ENCODE measurements at regions not wholly inside any gene's neighbourhood (a gene's known extent, or its start where the extent isn't known, plus 50 kb on each side); places are given as distances from the start of the nearest gene placed in this dataset.

DNA sequence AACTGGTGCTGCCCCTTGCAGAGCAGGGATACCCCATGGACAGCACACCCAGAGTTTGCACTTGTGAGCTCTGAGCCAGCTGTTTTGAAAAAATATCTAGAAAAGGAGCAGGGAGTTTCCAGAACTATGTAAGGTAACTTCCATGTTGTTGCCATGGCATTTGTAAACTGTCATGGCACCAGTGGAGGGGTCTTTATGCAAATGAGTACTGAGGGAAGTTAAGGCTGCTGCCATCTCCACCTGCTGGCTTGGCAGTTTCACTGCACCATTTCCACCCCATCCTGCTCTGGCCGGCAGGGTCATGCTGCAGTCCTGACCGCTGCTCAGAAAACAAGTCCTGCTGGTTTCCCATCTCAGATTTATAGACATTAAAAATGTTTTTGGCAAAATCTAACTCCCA lies 52.3 kb upstream of the SNTG2 start:
- no peak for DNase-seq (ENCODE audit: low spot score)

- no peak for DNase-seq (ENCODE audit: low spot score)
These were observed 53.6 kb upstream of the SNTG2 start for GRCh38 chr2:897091-897490.

- DNase-seq (ENCODE audit: low spot score) = no peak
These were observed 57.3 kb upstream of the SNTG2 start for GRCh38 chr2:893311-893710.

DNA sequence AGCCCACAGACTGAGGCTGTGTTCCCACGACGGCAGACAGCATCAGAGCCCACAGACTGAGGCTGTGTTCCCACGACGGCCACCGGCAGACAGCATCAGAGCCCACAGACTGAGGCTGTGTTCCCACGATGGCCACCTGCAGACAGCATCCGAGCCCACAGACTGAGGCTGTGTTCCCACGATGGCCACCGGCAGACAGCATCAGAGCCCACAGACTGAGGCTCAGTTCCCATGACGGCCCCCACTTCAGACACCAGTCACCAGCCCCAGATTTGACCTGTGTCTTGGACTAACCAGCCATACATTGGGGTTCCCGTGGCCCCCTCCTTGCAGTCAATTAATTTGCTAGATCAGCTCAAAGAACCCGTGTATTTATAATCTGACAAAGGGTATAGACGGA lies 57.8 kb upstream of the SNTG2 start:
- no peak for DNase-seq (ENCODE audit: low spot score)

- DNase-seq (ENCODE audit: low spot score) = no peak
These were observed 58.2 kb upstream of the SNTG2 start for GRCh38 chr2:892401-892800.

- DNase-seq (ENCODE audit: low spot score) = no peak
These were observed 58.9 kb upstream of the SNTG2 start for GRCh38 chr2:891734-892133.

GRCh38 chr2:890791-891190 lies 59.9 kb upstream of the SNTG2 start:
- DNase-seq (ENCODE audit: low spot score) = no peak

DNA sequence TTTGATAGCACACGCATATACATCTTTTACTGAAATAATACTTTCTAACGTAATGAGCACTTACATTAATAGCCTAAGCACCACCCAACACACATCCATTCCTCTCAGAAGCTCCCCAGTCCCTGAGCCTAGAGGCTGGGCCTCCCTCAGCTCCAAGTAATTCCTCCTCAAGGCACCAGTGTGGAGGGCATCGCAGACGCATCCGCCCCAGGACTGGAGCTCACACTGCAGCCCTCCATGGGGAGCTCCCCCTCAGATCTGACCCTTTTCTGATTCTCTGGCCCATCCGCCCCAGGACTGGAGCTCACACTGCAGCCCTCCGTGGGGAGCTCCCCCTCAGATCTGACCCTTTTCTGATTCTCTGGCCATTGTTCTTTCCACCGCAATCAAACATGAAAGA lies 60.4 kb upstream of the SNTG2 start:
- DNase-seq (ENCODE audit: low spot score) = no peak

- no peak for DNase-seq (ENCODE audit: low spot score)
These were observed 61.6 kb upstream of the SNTG2 start for GRCh38 chr2:888906-889566.

- no peak for DNase-seq (ENCODE audit: low spot score)
These were observed 62.3 kb upstream of the SNTG2 start for GRCh38 chr2:888211-888801.

- no peak for DNase-seq (ENCODE audit: low spot score)
These were observed 63.0 kb upstream of the SNTG2 start for GRCh38 chr2:887639-888038.

DNA sequence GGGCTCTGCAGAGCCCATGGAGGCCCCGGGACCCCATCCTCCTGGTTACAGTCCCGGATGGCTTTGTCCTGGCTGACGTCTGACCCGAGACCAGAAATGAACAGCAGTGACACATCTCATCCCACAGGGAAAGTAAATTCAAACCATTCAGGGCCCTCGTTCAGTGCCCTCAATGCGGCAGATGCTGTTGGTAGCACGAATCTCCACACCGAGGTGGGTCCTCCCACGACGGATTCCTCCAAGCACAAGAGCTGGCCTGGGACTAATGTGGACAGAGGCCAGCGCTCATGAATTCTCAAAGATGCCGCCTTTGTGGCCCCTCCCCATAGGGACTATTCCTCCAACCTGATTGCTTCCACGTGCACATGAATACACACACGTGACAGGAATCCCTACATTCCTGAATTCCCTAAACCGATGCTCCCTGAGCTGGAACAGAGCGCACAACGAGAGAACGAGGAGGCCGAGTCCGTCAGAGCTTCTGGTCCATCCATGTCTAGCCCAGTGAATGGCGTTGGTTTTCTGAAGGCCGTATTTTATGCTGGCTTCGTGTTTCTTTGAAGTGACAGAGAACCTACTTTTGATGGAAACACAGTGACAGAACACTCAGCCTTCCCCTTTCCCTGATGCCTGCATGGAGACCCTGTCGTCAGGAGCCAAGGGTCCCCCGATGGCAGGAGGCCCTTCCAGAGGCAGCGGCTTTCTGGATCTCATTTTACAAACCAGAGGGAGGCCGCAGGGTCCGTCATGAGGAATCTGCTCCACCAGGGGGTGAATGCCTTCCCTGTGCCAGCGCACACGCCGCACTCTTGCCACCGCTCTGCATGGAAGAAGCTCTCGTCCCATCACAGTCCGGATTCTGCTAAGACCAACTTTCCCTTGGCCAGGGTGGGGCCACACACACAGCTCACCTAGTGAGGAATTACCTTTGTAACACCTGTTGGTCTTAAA lies 64.3 kb upstream of the SNTG2 start:
- DNase-seq (ENCODE audit: low spot score) = no peak

- no peak for DNase-seq (ENCODE audit: low spot score)
These were observed 65.2 kb upstream of the SNTG2 start for GRCh38 chr2:885230-886071.

GRCh38 chr2:883803-884748 lies 66.6 kb upstream of the SNTG2 start:
- no peak for DNase-seq (ENCODE audit: low spot score)

DNA sequence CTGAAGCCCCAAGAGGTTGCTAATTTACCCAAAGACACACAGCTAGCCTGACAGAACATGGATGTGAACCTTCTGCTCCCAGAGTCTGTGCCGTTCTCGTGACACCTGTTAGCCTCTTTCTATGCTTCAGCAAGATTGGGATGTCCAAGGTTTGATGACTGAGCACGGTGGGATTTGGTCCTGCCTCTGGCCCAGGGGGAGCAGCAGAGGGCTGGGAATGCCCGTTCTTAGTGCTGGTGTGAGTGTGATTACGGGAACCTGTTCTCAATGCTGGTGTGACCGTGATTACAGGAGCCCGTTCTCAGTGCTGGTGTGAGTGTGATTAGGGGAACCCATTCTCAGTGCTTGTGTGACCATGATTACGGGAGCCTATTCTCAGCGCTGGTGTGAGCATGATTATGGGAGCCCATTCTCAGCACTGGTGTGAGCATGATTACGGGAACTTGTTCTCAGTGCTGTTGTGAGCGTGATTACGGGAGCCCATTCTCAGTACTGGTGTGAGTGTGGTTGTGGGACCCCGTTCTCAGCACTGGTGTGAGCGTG lies 67.3 kb upstream of the SNTG2 start:
- DNase-seq (ENCODE audit: low spot score) = no peak

DNA sequence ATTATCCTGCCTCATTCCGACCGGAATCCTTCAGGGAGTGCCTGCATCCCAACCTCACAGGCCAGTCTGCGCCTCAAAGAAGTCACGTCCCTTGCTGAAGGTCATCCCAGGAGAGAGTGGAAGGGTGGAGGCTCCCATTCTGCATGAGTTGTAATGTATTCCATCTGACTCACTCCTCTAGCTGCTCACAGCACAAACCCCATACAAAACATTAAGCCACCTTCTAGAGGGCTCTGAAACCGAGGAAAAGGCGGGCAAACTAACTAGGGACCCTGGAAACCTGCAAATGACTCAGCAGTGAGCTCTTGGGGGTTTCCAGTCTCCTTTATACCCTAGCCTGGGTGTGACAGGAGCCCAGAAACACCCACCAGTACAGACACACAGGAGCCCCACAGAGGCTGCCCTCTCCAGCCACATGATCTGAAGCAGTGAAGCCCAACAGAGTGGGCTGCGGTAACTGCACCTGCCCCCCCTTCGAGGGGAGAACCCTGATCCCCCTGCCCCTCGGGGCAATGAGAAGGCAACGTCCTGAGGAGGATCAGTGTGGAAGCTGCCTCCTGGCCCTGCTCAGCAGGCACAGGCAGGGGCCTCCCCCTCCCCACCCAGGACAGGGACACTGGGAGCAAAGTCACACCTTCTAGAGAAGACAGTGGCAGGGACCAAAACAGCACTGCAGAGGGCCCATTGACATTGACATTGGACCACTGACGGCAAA lies 69.3 kb upstream of the SNTG2 start:
- no peak for DNase-seq (ENCODE audit: low spot score)

- DNase-seq (ENCODE audit: low spot score) = no peak
These were observed 70.3 kb upstream of the SNTG2 start for GRCh38 chr2:880201-880970.

- no peak for DNase-seq (ENCODE audit: low spot score)
These were observed 71.1 kb upstream of the SNTG2 start for GRCh38 chr2:879540-879939.

GRCh38 chr2:878245-878930 lies 72.3 kb upstream of the SNTG2 start:
- DNase-seq (ENCODE audit: low spot score) = no peak
